HG03060 (cell line): ENCODE measurements at regions not wholly inside any gene's neighbourhood (a gene's known extent, or its start where the extent isn't known, plus 50 kb on each side); places are given as distances from the start of the nearest gene placed in this dataset.

Source experiments
- ATAC-seq: cut with Tn5 transposase; IDR thresholded peaks from one replicate; pipeline ENCODE4 v1.9.1; 2021; ENCODE audit warnings: low read depth, moderate number of reproducible peaks; ENCODE audit not compliant: unreplicated experiment

- ATAC-seq = no peak
Observed at GRCh38 chr21:25425156-25425555, 182.1 kb downstream of the MRPL39 start.

GRCh38 chr21:25424634-25425033 lies 182.6 kb downstream of the MRPL39 start:
- ATAC-seq = no peak

GRCh38 chr21:25424048-25424447 lies 183.2 kb downstream of the MRPL39 start:
- ATAC-seq = no peak

GRCh38 chr21:25422610-25423608 lies 184.4 kb downstream of the MRPL39 start:
- no peak for ATAC-seq

GRCh38 chr21:25421321-25422028 lies 185.8 kb downstream of the MRPL39 start:
- peak; percentile 46 for ATAC-seq

- no peak for ATAC-seq
Observed at GRCh38 chr21:25420831-25421230, 186.4 kb downstream of the MRPL39 start.

- no peak for ATAC-seq
Observed at GRCh38 chr21:25416669-25417068, 190.6 kb downstream of the MRPL39 start.

GRCh38 chr21:25412100-25412499 lies 195.2 kb downstream of the MRPL39 start:
- no peak for ATAC-seq

GRCh38 chr21:25409978-25410377 lies 197.3 kb downstream of the MRPL39 start:
- ATAC-seq = no peak

GRCh38 chr21:25408666-25409065 lies 198.6 kb downstream of the MRPL39 start:
- no peak for ATAC-seq

GRCh38 chr21:25406887-25407579 lies 200.2 kb downstream of the MRPL39 start:
- ATAC-seq = no peak

GRCh38 chr21:25405984-25406383 lies 201.3 kb downstream of the MRPL39 start:
- no peak for ATAC-seq

- no peak for ATAC-seq
Observed at GRCh38 chr21:25402134-25402961, 204.9 kb downstream of the MRPL39 start.

GRCh38 chr21:25400427-25400826 lies 206.9 kb downstream of the MRPL39 start:
- ATAC-seq = no peak

- ATAC-seq = no peak
Observed at GRCh38 chr21:25398630-25399029, 208.7 kb downstream of the MRPL39 start.

GRCh38 chr21:25396135-25396711 lies 211.1 kb downstream of the MRPL39 start:
- ATAC-seq = peak; percentile 83

GRCh38 chr21:25391777-25392176 lies 215.5 kb downstream of the MRPL39 start:
- ATAC-seq = no peak

- ATAC-seq = no peak
Observed at GRCh38 chr21:25390701-25391100, 216.6 kb downstream of the MRPL39 start.

GRCh38 chr21:25387665-25388064 lies 219.6 kb downstream of the MRPL39 start:
- ATAC-seq = no peak
